Lower lobe of right lung (tissue), 2 donors: ENCODE measurements at regions not wholly inside any gene's neighbourhood (a gene's known extent, or its start where the extent isn't known, plus 50 kb on each side); places are given as distances from the start of the nearest gene placed in this dataset.

Experiments
- ATAC-seq, 2 donors: fragments of 200-7000 bp; cut with Tn5 transposase; one replicate each; pipeline ENCODE4 v1.9.1; 2020 to 2022; ENCODE audit warnings: mild to moderate bottlenecking in 2 of 2, moderate library complexity in 2 of 2
- DNase-seq: peaks from one replicate; pipeline ENCODE4 v3.0.0-alpha.2; 2020
- H3K27ac ChIP-seq: fragments of 200-600 bp; one replicate; pipeline ENCODE4 v1.8.0; 2022
- H3K27me3 ChIP-seq: fragments of 200-600 bp; one replicate; pipeline ENCODE4 v1.8.0; 2022; ENCODE audit warnings: low read depth
- H3K36me3 ChIP-seq: fragments of 200-600 bp; one replicate; pipeline ENCODE4 v1.8.0; 2022; ENCODE audit warnings: mild to moderate bottlenecking
- H3K4me1 ChIP-seq: fragments of 200-600 bp; one replicate; pipeline ENCODE4 v1.8.0; 2022
- H3K4me3 ChIP-seq: fragments of 200-600 bp; one replicate; pipeline ENCODE4 v1.8.0; 2022; ENCODE audit warnings: mild to moderate bottlenecking
- H3K9me3 ChIP-seq: fragments of 200-600 bp; one replicate; pipeline ENCODE4 v1.8.0; 2022
- intact Hi-C: fragments of 100-400 bp; cut with DNase I; formaldehyde crosslinking; loops from one replicate; pipeline ENCODE4 v1.11.0; 2022
- TF ChIP-seq, protein P1 (sequence below): fragments of 200-600 bp; IDR thresholded peaks from one replicate; pipeline ENCODE4 v1.8.0; 2022; ENCODE audit warnings: antibody characterized with exemption, mild to moderate bottlenecking
- donor health status: DM: no; HTN: yes; CAD: no; lungs with severe emphysema.

GRCh38 chr5:171676286-171676944, 109.2 kb upstream of the SMIM23 start:
- peaks cover 1% of the 10 kb centered on the region for H3K4me1 ChIP-seq
- no peaks in the 10 kb centered on the region for H3K27me3 ChIP-seq
- ATAC-seq, result peak; percentile 52 to 83
- no peak overlapping the region for H3K27ac ChIP-seq
- H3K4me3 ChIP-seq, result no peak overlapping the region
- no peaks in the 10 kb centered on the region for H3K36me3 ChIP-seq
- DNase-seq, result peak; percentile 60
- intact Hi-C loops, result no loop called here
- TF ChIP-seq, protein P1, sequence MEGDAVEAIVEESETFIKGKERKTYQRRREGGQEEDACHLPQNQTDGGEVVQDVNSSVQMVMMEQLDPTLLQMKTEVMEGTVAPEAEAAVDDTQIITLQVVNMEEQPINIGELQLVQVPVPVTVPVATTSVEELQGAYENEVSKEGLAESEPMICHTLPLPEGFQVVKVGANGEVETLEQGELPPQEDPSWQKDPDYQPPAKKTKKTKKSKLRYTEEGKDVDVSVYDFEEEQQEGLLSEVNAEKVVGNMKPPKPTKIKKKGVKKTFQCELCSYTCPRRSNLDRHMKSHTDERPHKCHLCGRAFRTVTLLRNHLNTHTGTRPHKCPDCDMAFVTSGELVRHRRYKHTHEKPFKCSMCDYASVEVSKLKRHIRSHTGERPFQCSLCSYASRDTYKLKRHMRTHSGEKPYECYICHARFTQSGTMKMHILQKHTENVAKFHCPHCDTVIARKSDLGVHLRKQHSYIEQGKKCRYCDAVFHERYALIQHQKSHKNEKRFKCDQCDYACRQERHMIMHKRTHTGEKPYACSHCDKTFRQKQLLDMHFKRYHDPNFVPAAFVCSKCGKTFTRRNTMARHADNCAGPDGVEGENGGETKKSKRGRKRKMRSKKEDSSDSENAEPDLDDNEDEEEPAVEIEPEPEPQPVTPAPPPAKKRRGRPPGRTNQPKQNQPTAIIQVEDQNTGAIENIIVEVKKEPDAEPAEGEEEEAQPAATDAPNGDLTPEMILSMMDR, result no peak
- no peaks in the 10 kb centered on the region for H3K9me3 ChIP-seq

DNA sequence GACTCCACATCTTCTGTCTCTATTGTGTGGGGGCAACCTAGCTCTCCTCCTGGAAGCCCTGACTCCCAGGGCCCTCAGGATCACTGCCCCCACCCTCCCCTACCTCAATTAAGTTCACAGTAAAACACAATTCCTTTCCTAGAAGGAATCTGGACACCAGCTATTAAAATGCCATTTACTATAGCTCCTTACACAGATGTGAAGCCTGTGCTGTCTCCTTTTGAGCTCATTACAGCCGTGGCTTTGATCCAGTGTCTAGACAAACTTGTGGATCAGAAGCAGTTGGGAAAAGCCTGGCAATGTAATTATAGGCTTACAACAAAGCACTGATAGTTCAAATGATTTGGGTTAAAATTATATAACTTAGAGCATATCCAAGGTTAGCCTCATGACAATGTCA, 107.0 kb upstream of the SMIM23 start:
- ATAC-seq (no peak), DNase-seq (no peak)
- Histone ChIP-seq H3K27me3 (no peaks in the 10 kb centered on the region), H3K4me3 (no peak overlapping the region), H3K4me1 (peaks cover 10% of the 10 kb centered on the region), H3K36me3 (no peaks in the 10 kb centered on the region), H3K27ac (no peak overlapping the region), H3K9me3 (no peaks in the 10 kb centered on the region)
- intact Hi-C loops, result no loop called here
- TF ChIP-seq, protein P1, result no peak

- intact Hi-C loops, result no loop called here
- no peak for ATAC-seq
- Histone ChIP-seq H3K4me1 (peaks cover 10% of the 10 kb centered on the region), H3K27me3 (no peaks in the 10 kb centered on the region), H3K27ac (no peak overlapping the region), H3K9me3 (no peaks in the 10 kb centered on the region), H3K4me3 (no peak overlapping the region), H3K36me3 (no peaks in the 10 kb centered on the region)
- DNase-seq, result no peak
- TF ChIP-seq, protein P1, result no peak
Observed at GRCh38 chr5:171680485-171680884, 105.1 kb upstream of the SMIM23 start.

GRCh38 chr5:171681061-171681460, 104.6 kb upstream of the SMIM23 start:
- Histone ChIP-seq H3K4me3 (no peak overlapping the region), H3K4me1 (peaks cover 10% of the 10 kb centered on the region), H3K27me3 (no peaks in the 10 kb centered on the region), H3K9me3 (no peaks in the 10 kb centered on the region), H3K27ac (no peak overlapping the region), H3K36me3 (no peaks in the 10 kb centered on the region)
- DNase-seq (no peak), ATAC-seq (no peak)
- TF ChIP-seq, protein P1, result no peak
- intact Hi-C loops, result no loop called here

DNA sequence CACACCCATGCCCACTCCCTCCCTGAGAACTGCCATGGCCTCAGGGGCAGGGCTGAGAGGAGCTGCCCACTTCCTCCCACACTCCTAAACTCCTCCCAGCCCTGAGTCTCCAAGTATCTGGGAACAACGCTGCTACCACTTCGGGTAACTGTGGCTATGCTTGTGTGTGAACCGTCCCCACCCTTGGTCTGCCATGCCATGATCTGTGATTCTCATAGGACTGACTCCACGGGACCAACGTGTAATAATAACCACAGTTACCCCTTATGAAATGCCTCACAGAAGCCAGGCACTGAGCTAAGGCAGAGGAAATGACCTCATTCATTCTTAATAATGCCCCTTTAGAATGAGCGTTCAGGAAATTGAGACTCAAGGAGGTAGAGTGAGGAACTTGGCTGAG, 103.9 kb upstream of the SMIM23 start:
- DNase-seq, result no peak
- intact Hi-C loops, result no loop called here
- peak; percentile 45 to 72 for ATAC-seq

More for the DNA sequence above, 103.9 kb upstream of the SMIM23 start:
- TF ChIP-seq, protein P1, result no peak
- Histone ChIP-seq H3K9me3 (no peaks in the 10 kb centered on the region), H3K27ac (no peak overlapping the region), H3K36me3 (no peaks in the 10 kb centered on the region), H3K27me3 (no peaks in the 10 kb centered on the region), H3K4me1 (peaks cover 10% of the 10 kb centered on the region), H3K4me3 (no peak overlapping the region)
